ENCODE measurements at regions not wholly inside any gene's neighbourhood (a gene's known extent, or its start where the extent isn't known, plus 50 kb on each side); places are given as distances from the start of the nearest gene placed in this dataset.

DNA sequence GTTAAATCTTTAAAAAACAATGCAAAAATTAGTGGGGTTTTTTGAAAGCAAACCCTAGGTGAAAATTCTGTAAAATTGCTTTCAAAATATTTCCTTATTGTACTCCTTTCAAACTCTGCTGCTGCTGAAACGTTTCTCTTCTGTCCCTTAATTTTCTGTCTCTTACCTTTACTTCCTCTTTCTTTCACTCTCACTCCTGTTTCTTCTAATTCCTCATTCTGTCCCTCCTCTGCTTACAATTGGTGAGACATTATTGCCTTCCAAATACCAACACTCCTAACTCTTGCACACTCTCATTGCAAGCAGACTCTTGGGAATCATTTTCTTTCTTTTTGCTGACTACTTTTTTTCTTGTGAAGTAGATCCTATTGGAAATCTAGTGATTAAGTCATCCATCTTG lies 685.6 kb upstream of the SLITRK1 start:
- FAIRE-seq (no peak), DNase-seq (ENCODE audit: insufficient read length, low spot score) (no peak)
- no peak for TF ChIP-seq POU2F2 (IDR thresholded peaks at IDR 0.05; ENCODE audit: low read depth, low read length)
- TF ChIP-seq POLR2AphosphoS5 (IDR thresholded peaks at IDR 0.05; ENCODE audit: low read depth, low read length), result no peak
- TF ChIP-seq TAF1 (IDR thresholded peaks at IDR 0.05; ENCODE audit: low read depth, low read length), result no peak
- no peak for TF ChIP-seq POLR2A (IDR thresholded peaks at IDR 0.05; ENCODE audit: low read depth, low read length)
- TF ChIP-seq SPI1 (IDR thresholded peaks at IDR 0.05; ENCODE audit: low read depth, low read length), result no peak
- no peak for TF ChIP-seq PAX5 (IDR thresholded peaks at IDR 0.05; ENCODE audit: insufficient read depth, low read length, severe bottlenecking)

GRCh38 chr13:84566780-84567179 lies 684.5 kb upstream of the SLITRK1 start:
- DNase-seq (ENCODE audit: insufficient read length, low spot score) (no peak), FAIRE-seq (no peak)
- TF ChIP-seq PAX5 (IDR thresholded peaks at IDR 0.05; ENCODE audit: insufficient read depth, low read length, severe bottlenecking) (no peak), POLR2A (IDR thresholded peaks at IDR 0.05; ENCODE audit: low read depth, low read length) (no peak), POLR2AphosphoS5 (IDR thresholded peaks at IDR 0.05; ENCODE audit: low read depth, low read length) (no peak), POU2F2 (IDR thresholded peaks at IDR 0.05; ENCODE audit: low read depth, low read length) (no peak), TAF1 (IDR thresholded peaks at IDR 0.05; ENCODE audit: low read depth, low read length) (no peak), SPI1 (IDR thresholded peaks at IDR 0.05; ENCODE audit: low read depth, low read length) (no peak)

GRCh38 chr13:84563611-84564010 lies 681.3 kb upstream of the SLITRK1 start:
- no peak for TF ChIP-seq POLR2AphosphoS5 (IDR thresholded peaks at IDR 0.05; ENCODE audit: low read depth, low read length)
- TF ChIP-seq PAX5 (IDR thresholded peaks at IDR 0.05; ENCODE audit: insufficient read depth, low read length, severe bottlenecking), result no peak
- no peak for TF ChIP-seq SPI1 (IDR thresholded peaks at IDR 0.05; ENCODE audit: low read depth, low read length)
- no peak for TF ChIP-seq TAF1 (IDR thresholded peaks at IDR 0.05; ENCODE audit: low read depth, low read length)
- TF ChIP-seq POLR2A (IDR thresholded peaks at IDR 0.05; ENCODE audit: low read depth, low read length), result no peak
- no peak for TF ChIP-seq POU2F2 (IDR thresholded peaks at IDR 0.05; ENCODE audit: low read depth, low read length)
- DNase-seq (ENCODE audit: insufficient read length, low spot score) (no peak), FAIRE-seq (no peak)

DNA sequence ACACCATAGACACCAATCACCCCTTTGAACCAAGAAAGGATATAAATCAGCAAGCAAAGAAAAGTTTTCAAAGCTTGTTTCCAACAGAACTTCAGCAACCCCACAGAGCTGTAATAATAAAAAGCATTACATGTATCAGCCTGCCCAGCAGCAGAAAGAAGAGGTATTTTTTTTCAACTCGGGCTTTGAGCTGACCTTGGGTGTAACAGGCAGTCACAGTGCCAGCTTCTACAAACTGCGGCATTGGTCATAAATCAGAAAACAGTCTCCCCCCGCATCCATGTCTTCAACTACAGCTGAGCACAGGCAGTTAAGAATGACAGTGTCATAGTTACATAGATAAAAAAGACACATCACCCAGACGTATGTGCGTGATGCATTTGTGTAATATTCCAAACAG lies 671.0 kb upstream of the SLITRK1 start:
- DNase-seq (ENCODE audit: insufficient read length, low spot score), result no peak
- TF ChIP-seq POU2F2 (IDR thresholded peaks at IDR 0.05; ENCODE audit: low read depth, low read length) (no peak), POLR2A (IDR thresholded peaks at IDR 0.05; ENCODE audit: low read depth, low read length) (no peak), PAX5 (IDR thresholded peaks at IDR 0.05; ENCODE audit: insufficient read depth, low read length, severe bottlenecking) (no peak), TAF1 (IDR thresholded peaks at IDR 0.05; ENCODE audit: low read depth, low read length) (no peak), SPI1 (IDR thresholded peaks at IDR 0.05; ENCODE audit: low read depth, low read length) (no peak), POLR2AphosphoS5 (IDR thresholded peaks at IDR 0.05; ENCODE audit: low read depth, low read length) (no peak)
- FAIRE-seq, result no peak

DNA sequence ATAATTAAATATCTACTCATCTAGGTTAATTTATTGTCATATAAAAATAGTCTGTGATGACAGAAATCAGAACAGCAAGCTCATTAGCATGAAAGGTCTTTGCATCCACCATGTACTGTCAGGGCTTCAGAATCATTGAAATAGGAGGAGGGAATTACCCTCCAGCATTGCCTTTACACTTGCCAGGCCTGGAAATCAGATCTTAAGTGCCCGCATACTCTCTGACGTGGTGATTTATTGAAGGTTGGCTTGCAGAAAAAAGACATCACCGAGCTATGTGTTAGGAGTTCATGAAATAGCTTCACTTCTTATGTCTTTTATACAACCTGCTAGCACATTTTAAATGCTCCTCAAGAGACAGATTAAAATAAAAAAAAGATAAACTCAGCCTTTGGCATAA lies 661.7 kb upstream of the SLITRK1 start:
- TF ChIP-seq POLR2A (IDR thresholded peaks at IDR 0.05; ENCODE audit: low read depth, low read length), result no peak
- no peak for TF ChIP-seq POLR2AphosphoS5 (IDR thresholded peaks at IDR 0.05; ENCODE audit: low read depth, low read length)
- no peak for TF ChIP-seq TAF1 (IDR thresholded peaks at IDR 0.05; ENCODE audit: low read depth, low read length)
- no peak for TF ChIP-seq PAX5 (IDR thresholded peaks at IDR 0.05; ENCODE audit: insufficient read depth, low read length, severe bottlenecking)
- no peak for TF ChIP-seq SPI1 (IDR thresholded peaks at IDR 0.05; ENCODE audit: low read depth, low read length)
- no peak for TF ChIP-seq POU2F2 (IDR thresholded peaks at IDR 0.05; ENCODE audit: low read depth, low read length)
- DNase-seq (ENCODE audit: insufficient read length, low spot score), result no peak
- no peak for FAIRE-seq

DNA sequence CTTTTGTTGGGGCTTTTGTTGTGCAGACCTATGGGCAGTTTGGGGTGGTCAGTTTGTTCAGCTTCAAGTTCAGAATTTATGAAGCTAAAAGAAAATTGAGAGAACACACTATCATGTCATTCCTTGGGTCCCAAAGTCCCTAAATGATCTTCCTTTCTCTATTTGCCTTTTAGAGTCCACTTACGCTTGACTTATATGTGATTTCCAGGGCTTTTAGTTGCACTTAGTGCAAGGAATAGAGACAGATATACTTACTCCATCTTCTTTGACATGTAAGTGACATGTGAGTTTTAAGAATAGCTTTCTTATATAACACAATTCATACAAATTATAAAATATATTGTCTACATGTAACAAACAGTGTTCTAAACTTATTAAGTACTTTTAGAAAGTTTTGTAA lies 660.1 kb upstream of the SLITRK1 start:
- TF ChIP-seq POLR2AphosphoS5 (IDR thresholded peaks at IDR 0.05; ENCODE audit: low read depth, low read length) (no peak), POLR2A (IDR thresholded peaks at IDR 0.05; ENCODE audit: low read depth, low read length) (no peak), SPI1 (IDR thresholded peaks at IDR 0.05; ENCODE audit: low read depth, low read length) (no peak), PAX5 (IDR thresholded peaks at IDR 0.05; ENCODE audit: insufficient read depth, low read length, severe bottlenecking) (no peak), TAF1 (IDR thresholded peaks at IDR 0.05; ENCODE audit: low read depth, low read length) (no peak), POU2F2 (IDR thresholded peaks at IDR 0.05; ENCODE audit: low read depth, low read length) (no peak)
- DNase-seq (ENCODE audit: insufficient read length, low spot score) (no peak), FAIRE-seq (no peak)

DNA sequence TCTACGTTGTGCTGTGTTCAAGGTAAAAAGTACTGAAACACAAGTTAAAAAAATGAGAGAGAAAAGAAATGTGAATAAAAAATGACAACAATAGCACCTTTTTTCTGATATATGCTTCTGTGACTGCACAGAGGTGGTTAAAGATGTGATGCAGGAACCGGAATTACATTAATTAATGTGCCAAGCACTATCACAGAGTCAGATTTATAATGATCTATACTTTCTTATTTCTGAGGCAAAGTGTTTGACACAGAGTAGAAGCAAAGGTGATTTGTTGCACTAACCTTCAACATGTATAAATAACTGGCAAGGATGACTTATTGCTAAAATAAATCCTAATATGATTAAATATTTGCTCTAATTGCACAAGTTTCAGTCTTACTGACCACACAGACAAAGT lies 654.6 kb upstream of the SLITRK1 start:
- DNase-seq (ENCODE audit: insufficient read length, low spot score) (no peak), FAIRE-seq (no peak)
- TF ChIP-seq POLR2A (IDR thresholded peaks at IDR 0.05; ENCODE audit: low read depth, low read length), result no peak
- no peak for TF ChIP-seq POU2F2 (IDR thresholded peaks at IDR 0.05; ENCODE audit: low read depth, low read length)
- no peak for TF ChIP-seq PAX5 (IDR thresholded peaks at IDR 0.05; ENCODE audit: insufficient read depth, low read length, severe bottlenecking)
- no peak for TF ChIP-seq SPI1 (IDR thresholded peaks at IDR 0.05; ENCODE audit: low read depth, low read length)
- no peak for TF ChIP-seq TAF1 (IDR thresholded peaks at IDR 0.05; ENCODE audit: low read depth, low read length)
- TF ChIP-seq POLR2AphosphoS5 (IDR thresholded peaks at IDR 0.05; ENCODE audit: low read depth, low read length), result no peak

GRCh38 chr13:84528408-84529070 lies 646.3 kb upstream of the SLITRK1 start:
- DNase-seq (ENCODE audit: insufficient read length, low spot score), result no peak
- FAIRE-seq, result no peak
- TF ChIP-seq SPI1 (IDR thresholded peaks at IDR 0.05; ENCODE audit: low read depth, low read length), result no peak
- no peak for TF ChIP-seq POLR2AphosphoS5 (IDR thresholded peaks at IDR 0.05; ENCODE audit: low read depth, low read length)
- no peak for TF ChIP-seq TAF1 (IDR thresholded peaks at IDR 0.05; ENCODE audit: low read depth, low read length)
- no peak for TF ChIP-seq POU2F2 (IDR thresholded peaks at IDR 0.05; ENCODE audit: low read depth, low read length)
- no peak for TF ChIP-seq POLR2A (IDR thresholded peaks at IDR 0.05; ENCODE audit: low read depth, low read length)
- TF ChIP-seq PAX5 (IDR thresholded peaks at IDR 0.05; ENCODE audit: insufficient read depth, low read length, severe bottlenecking), result no peak

GRCh38 chr13:84525865-84526264 lies 643.6 kb upstream of the SLITRK1 start:
- no peak for FAIRE-seq
- TF ChIP-seq PAX5 (IDR thresholded peaks at IDR 0.05; ENCODE audit: insufficient read depth, low read length, severe bottlenecking) (no peak), POLR2A (IDR thresholded peaks at IDR 0.05; ENCODE audit: low read depth, low read length) (no peak), TAF1 (IDR thresholded peaks at IDR 0.05; ENCODE audit: low read depth, low read length) (no peak), POLR2AphosphoS5 (IDR thresholded peaks at IDR 0.05; ENCODE audit: low read depth, low read length) (no peak), SPI1 (IDR thresholded peaks at IDR 0.05; ENCODE audit: low read depth, low read length) (no peak), POU2F2 (IDR thresholded peaks at IDR 0.05; ENCODE audit: low read depth, low read length) (no peak)

More at GRCh38 chr13:84525865-84526264, 643.6 kb upstream of the SLITRK1 start:
- no peak for DNase-seq (ENCODE audit: insufficient read length, low spot score)

Measured in GM12891 (cell line).